ENCODE measurements at regions not wholly inside any gene's neighbourhood (a gene's known extent, or its start where the extent isn't known, plus 50 kb on each side); places are given as distances from the start of the nearest gene placed in this dataset.

DNA sequence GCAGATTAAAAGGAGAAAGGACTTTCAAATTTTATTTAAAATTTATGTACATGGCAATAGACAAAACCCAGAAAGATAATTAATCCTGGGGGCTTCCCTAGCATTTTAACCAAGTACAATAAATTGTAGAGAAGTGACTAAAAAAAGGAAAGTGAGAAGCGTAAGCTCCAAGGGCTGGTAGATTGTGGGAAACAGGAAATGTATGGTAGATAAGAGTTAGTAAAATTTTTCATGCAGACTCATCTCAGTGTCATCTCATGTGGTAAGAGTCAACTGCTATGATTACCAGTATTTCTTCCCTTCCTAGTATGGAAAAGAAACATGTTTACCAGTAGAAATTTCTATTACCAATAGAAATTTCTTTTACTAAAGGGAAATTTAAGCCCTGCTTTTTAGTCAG lies 464.3 kb upstream of the AGTR1 start:
- TF ChIP-seq ATF7 (IDR thresholded peaks at IDR 0.05; ENCODE audit: low read depth) (no peak), CHD2 (IDR thresholded peaks at IDR 0.05; ENCODE audit: borderline replicate concordance, low read depth, low read length) (no peak), POLR2A (IDR thresholded peaks at IDR 0.05; ENCODE audit: low read depth, low read length) (no peak), HCFC1 (IDR thresholded peaks at IDR 0.05; ENCODE audit: low read length) (no peak), POLR2AphosphoS2 (IDR thresholded peaks at IDR 0.05; ENCODE audit: low read depth, low read length) (no peak), FOXK2 (IDR thresholded peaks at IDR 0.05) (no peak), GABPA (IDR thresholded peaks at IDR 0.05; ENCODE audit: low read depth) (no peak), YY1 (IDR thresholded peaks at IDR 0.05; ENCODE audit: low read depth, low read length) (no peak), TCF7 (IDR thresholded peaks at IDR 0.05; ENCODE audit: borderline replicate concordance) (no peak), NFIC (IDR thresholded peaks at IDR 0.05; ENCODE audit: low read depth, low read length) (no peak)
- TF ChIP-seq, protein P1, sequence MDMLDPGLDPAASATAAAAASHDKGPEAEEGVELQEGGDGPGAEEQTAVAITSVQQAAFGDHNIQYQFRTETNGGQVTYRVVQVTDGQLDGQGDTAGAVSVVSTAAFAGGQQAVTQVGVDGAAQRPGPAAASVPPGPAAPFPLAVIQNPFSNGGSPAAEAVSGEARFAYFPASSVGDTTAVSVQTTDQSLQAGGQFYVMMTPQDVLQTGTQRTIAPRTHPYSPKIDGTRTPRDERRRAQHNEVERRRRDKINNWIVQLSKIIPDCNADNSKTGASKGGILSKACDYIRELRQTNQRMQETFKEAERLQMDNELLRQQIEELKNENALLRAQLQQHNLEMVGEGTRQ (IDR thresholded peaks at IDR 0.05; ENCODE audit: borderline replicate concordance, low read depth, low read length), result no peak
- TF ChIP-seq, protein P2, sequence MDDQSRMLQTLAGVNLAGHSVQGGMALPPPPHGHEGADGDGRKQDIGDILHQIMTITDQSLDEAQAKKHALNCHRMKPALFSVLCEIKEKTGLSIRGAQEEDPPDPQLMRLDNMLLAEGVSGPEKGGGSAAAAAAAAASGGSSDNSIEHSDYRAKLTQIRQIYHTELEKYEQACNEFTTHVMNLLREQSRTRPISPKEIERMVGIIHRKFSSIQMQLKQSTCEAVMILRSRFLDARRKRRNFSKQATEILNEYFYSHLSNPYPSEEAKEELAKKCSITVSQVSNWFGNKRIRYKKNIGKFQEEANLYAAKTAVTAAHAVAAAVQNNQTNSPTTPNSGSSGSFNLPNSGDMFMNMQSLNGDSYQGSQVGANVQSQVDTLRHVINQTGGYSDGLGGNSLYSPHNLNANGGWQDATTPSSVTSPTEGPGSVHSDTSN (IDR thresholded peaks at IDR 0.05; ENCODE audit: insufficient replicate concordance, low read depth, low read length), result no peak
- TF ChIP-seq, protein P3, sequence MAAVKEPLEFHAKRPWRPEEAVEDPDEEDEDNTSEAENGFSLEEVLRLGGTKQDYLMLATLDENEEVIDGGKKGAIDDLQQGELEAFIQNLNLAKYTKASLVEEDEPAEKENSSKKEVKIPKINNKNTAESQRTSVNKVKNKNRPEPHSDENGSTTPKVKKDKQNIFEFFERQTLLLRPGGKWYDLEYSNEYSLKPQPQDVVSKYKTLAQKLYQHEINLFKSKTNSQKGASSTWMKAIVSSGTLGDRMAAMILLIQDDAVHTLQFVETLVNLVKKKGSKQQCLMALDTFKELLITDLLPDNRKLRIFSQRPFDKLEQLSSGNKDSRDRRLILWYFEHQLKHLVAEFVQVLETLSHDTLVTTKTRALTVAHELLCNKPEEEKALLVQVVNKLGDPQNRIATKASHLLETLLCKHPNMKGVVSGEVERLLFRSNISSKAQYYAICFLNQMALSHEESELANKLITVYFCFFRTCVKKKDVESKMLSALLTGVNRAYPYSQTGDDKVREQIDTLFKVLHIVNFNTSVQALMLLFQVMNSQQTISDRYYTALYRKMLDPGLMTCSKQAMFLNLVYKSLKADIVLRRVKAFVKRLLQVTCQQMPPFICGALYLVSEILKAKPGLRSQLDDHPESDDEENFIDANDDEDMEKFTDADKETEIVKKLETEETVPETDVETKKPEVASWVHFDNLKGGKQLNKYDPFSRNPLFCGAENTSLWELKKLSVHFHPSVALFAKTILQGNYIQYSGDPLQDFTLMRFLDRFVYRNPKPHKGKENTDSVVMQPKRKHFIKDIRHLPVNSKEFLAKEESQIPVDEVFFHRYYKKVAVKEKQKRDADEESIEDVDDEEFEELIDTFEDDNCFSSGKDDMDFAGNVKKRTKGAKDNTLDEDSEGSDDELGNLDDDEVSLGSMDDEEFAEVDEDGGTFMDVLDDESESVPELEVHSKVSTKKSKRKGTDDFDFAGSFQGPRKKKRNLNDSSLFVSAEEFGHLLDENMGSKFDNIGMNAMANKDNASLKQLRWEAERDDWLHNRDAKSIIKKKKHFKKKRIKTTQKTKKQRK (IDR thresholded peaks at IDR 0.05; ENCODE audit: low read depth, low read length), result no peak
